Stomach (tissue), 8 donors: ENCODE measurements at regions not wholly inside any gene's neighbourhood (a gene's known extent, or its start where the extent isn't known, plus 50 kb on each side); places are given as distances from the start of the nearest gene placed in this dataset.
A peak's percentile ranks its signal among the peaks of the same experiment; 100 is the strongest.

Experiments
- DNase-seq, 2 donors: peaks; one replicate each; pipeline versions ENCODE4 v3.0.0 to v3.0.0-alpha.2; 2013 to 2019
- H3K27ac ChIP-seq, 5 donors: fragments of 200-600 bp in 4 of 5; sonication (generic) in 4 of 5; one replicate each; pipeline ENCODE4 v1.5.1; 2013 to 2019; ENCODE audit warnings: mild to moderate bottlenecking in 1 of 5, moderate library complexity in 1 of 5
- H3K27me3 ChIP-seq, 3 donors: fragments of 200-600 bp; sonication (generic); one replicate each; pipeline ENCODE4 v1.5.1; 2017 to 2019; ENCODE audit warnings: mixed run types in 1 of 3
- H3K36me3 ChIP-seq, 4 donors: fragments of 200-600 bp; sonication (generic); 1 replicate in 3 of 4; 2 replicates in 1 of 4; pipeline ENCODE4 v1.5.1; 2016 to 2019
- H3K4me1 ChIP-seq, 4 donors: fragments of 200-600 bp; sonication (generic); one replicate each; pipeline ENCODE4 v1.5.1; 2016 to 2019
- H3K4me3 ChIP-seq, 4 donors: fragments of 200-600 bp; sonication (generic) in 3 of 4; one replicate each; pipeline ENCODE4 v1.5.1; 2016 to 2019; ENCODE audit warnings: mild to moderate bottlenecking in 1 of 4
- H3K9me3 ChIP-seq, 4 donors: fragments of 200-600 bp; sonication (generic); one replicate each; pipeline ENCODE4 v1.5.1; 2016 to 2019
- EP300 ChIP-seq: sonication (generic); formaldehyde crosslinking; IDR thresholded peaks from one replicate; pipeline ENCODE4 v1.6.1; 2017; ENCODE audit warnings: antibody characterized with exemption
- POLR2A ChIP-seq, 4 donors: fragments of 450-650 bp; IDR thresholded peaks; one replicate each; pipeline ENCODE4 v1.6.1; 2016; ENCODE audit warnings: antibody characterized with exemption in 4 of 4, control low read depth in 2 of 4, mild to moderate bottlenecking in 1 of 4, moderate library complexity in 1 of 4
- POLR2AphosphoS5 ChIP-seq, 3 donors: sonication (generic); formaldehyde crosslinking; IDR thresholded peaks; one replicate each; pipeline ENCODE4 v1.6.1; 2016; ENCODE audit warnings: antibody characterized with exemption in 3 of 3
- WGBS, 5 donors: extraction: QIAGEN DNeasy Blood & Tissue Kit in 3 of 5; methylation state at CpG; one replicate each; pipeline versions ENCODE4 v1.1.5 to v1.1.7; 2013 to 2018; 5-methylcytosine and 5-hydroxymethylcytosine counted together
- intact Hi-C: fragments of 100-400 bp; cut with DNase I; formaldehyde crosslinking; loops from one replicate; pipeline ENCODE4 v1.15.1; 2023; ENCODE audit warnings: low total_unique reads
- TF ChIP-seq, protein P1 (sequence below), 7 experiments: fragments of 450-650 bp in 4 of 7; fragments of 200-600 bp in 3 of 7; sonication (generic) in 3 of 7; IDR thresholded peaks; one replicate each; pipeline ENCODE4 v1.5.1; 2016 to 2019; ENCODE audit warnings: antibody characterized with exemption in 7 of 7, control low read depth in 2 of 7, mild to moderate bottlenecking in 1 of 7
- donor health status: healthy with polysubstance abuse.
- donor health status: Bipolar disorder and iron deficiency.
- donor health status: healthy.

DNA sequence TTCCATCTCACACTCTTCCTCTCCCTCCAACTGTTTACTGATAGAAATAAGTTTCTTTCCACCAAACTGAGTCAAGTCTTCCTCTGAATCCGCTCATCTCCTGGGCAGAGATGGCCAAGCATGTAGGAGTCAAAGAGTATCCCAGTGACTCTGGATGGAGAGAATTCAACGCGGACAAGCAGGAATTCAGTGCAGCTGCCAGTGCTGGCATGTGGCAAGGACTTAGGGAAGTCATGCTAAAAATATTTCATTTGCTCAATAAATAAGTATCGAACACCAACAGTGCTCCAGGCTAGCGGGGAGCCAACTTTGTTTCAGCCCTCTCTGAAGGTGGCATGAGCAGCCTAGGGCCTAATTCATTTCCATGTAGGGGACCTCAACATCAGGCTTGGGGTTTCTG, 351.6 kb upstream of the ZMIZ1 start:
- Histone ChIP-seq H3K9me3 (no peaks in the 10 kb centered on the region), H3K4me1 (peaks cover 0 to 4% (median 0%) of the 10 kb centered on the region in 4 donors), H3K36me3 (no peaks in the 10 kb centered on the region), H3K4me3 (no peak overlapping the region), H3K27ac (peak overlapping the region in 1 of 5 donors; percentile 33), H3K27me3 (peaks cover 0 to 8% (median 0%) of the 10 kb centered on the region in 3 donors)
- intact Hi-C loops, result no loop called here
- no peak for DNase-seq
- TF ChIP-seq EP300 (no peak), POLR2A (IDR thresholded peaks at IDR 0.05) (no peak), POLR2AphosphoS5 (IDR thresholded peaks at IDR 0.05) (no peak)
- TF ChIP-seq, protein P1, sequence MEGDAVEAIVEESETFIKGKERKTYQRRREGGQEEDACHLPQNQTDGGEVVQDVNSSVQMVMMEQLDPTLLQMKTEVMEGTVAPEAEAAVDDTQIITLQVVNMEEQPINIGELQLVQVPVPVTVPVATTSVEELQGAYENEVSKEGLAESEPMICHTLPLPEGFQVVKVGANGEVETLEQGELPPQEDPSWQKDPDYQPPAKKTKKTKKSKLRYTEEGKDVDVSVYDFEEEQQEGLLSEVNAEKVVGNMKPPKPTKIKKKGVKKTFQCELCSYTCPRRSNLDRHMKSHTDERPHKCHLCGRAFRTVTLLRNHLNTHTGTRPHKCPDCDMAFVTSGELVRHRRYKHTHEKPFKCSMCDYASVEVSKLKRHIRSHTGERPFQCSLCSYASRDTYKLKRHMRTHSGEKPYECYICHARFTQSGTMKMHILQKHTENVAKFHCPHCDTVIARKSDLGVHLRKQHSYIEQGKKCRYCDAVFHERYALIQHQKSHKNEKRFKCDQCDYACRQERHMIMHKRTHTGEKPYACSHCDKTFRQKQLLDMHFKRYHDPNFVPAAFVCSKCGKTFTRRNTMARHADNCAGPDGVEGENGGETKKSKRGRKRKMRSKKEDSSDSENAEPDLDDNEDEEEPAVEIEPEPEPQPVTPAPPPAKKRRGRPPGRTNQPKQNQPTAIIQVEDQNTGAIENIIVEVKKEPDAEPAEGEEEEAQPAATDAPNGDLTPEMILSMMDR (IDR thresholded peaks at IDR 0.05), result no peak
- WGBS, 5 donors, result 45 to 81% (median 64%) methylated on average over 5 of the region's 5 CpGs

DNA sequence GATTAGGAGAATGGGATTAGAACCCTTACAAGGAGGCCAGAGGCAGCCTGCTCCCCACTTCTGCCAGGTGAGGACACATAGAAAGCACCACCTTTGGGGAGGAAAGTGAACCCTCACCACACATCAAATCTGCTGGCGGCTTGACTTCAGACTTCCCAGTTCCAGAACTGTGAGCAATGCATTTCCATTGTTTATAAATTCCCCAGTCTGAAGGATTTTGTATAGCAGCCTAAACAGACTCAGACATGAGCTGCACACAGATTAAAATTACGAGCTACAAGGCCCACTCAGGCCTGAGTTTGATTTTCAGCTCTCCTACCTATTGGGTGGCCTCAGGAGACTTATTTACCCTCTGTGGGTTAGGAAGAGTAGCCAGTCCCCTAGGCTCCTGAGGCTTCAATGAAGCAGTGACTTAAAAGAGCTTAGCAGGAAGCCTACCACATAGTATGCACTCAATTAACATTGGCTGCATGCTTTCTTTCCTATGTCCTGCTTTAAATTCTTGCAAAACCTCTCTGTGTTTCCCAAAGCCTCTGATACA, 350.7 kb upstream of the ZMIZ1 start:
- H3K27me3 ChIP-seq, result peaks cover 0 to 8% (median 0%) of the 10 kb centered on the region in 3 donors
- H3K36me3 ChIP-seq, result no peaks in the 10 kb centered on the region
- H3K27ac ChIP-seq, result peak overlapping the region in 2 of 5 donors; percentile 5 to 33
- H3K4me1 ChIP-seq, result peaks cover 0 to 4% (median 0%) of the 10 kb centered on the region in 4 donors
- no peak for DNase-seq
- intact Hi-C loops, result no loop called here
- TF ChIP-seq EP300, result no peak
- no peak for TF ChIP-seq POLR2AphosphoS5 (IDR thresholded peaks at IDR 0.05)
- TF ChIP-seq, protein P1 (IDR thresholded peaks at IDR 0.05), result no peak
- no peak for TF ChIP-seq POLR2A (IDR thresholded peaks at IDR 0.05)
- no peak overlapping the region for H3K4me3 ChIP-seq
- no peaks in the 10 kb centered on the region for H3K9me3 ChIP-seq
- WGBS, 5 donors, result 52 to 91% (median 86%) methylated on average over 2 of the region's 2 CpGs

DNA sequence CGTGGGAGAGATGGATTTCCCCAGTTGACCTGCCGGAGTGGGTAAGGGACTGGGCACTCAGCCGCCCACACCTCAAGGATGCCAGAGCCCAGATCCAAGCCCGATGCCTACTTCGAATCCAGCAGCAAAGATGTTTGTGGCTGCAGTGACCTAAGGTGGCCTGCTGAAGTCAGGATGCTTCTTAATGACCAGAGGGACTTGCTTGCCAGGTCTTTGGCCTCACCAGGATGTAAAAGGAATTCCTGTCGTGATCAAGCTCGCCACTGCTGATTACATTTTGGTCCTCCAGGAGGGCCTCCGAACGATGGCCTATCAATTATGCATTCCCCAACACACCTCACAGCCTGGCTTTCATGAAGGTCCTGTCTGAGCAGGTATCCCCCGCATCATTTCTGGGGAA, 349.5 kb upstream of the ZMIZ1 start:
- no peak overlapping the region for H3K4me3 ChIP-seq
- no peaks in the 10 kb centered on the region for H3K9me3 ChIP-seq
- H3K4me1 ChIP-seq, result peaks cover 0 to 4% (median 0%) of the 10 kb centered on the region in 4 donors
- no peak overlapping the region for H3K27ac ChIP-seq
- intact Hi-C loops, result no loop called here
- no peak for DNase-seq
- WGBS, 5 donors, result 77 to 86% (median 83%) methylated on average over 10 of the region's 10 CpGs
- TF ChIP-seq, protein P1 (IDR thresholded peaks at IDR 0.05), result no peak
- no peak for TF ChIP-seq POLR2AphosphoS5 (IDR thresholded peaks at IDR 0.05)
- no peak for TF ChIP-seq EP300
- no peak for TF ChIP-seq POLR2A (IDR thresholded peaks at IDR 0.05)
- no peaks in the 10 kb centered on the region for H3K36me3 ChIP-seq
- H3K27me3 ChIP-seq, result peaks cover 0 to 8% (median 0%) of the 10 kb centered on the region in 3 donors

DNA sequence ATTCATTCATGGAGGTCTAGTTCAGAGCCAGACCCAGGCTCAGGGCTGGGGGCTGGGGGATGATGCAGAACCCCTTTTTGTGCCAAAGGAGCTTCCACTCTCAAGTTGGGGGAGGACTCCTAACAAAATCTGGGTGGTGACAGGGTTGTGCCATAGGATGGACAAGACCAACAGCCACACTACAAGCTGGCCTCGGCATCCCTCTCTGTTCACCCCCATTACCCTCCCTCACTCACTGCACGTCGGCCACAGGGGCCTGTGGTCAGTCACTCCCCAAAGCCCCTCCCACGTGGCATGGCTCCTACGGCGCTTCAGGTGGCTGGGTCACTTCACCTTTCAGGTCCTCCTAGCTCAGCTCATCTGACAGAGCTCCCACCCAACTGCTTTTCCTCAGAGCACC, 348.7 kb upstream of the ZMIZ1 start:
- no peak overlapping the region for H3K27ac ChIP-seq
- intact Hi-C loops, result no loop called here
- peaks cover 0 to 8% (median 0%) of the 10 kb centered on the region in 3 donors for H3K27me3 ChIP-seq
- peaks cover 0 to 4% (median 0%) of the 10 kb centered on the region in 4 donors for H3K4me1 ChIP-seq
- no peaks in the 10 kb centered on the region for H3K9me3 ChIP-seq
- no peaks in the 10 kb centered on the region for H3K36me3 ChIP-seq
- WGBS, 5 donors, result 73 to 87% (median 77%) methylated on average over 6 of the region's 6 CpGs
- DNase-seq, result no peak
- no peak overlapping the region for H3K4me3 ChIP-seq
- TF ChIP-seq EP300 (no peak), POLR2A (IDR thresholded peaks at IDR 0.05) (no peak), POLR2AphosphoS5 (IDR thresholded peaks at IDR 0.05) (no peak)
- TF ChIP-seq, protein P1 (IDR thresholded peaks at IDR 0.05), result no peak
